Activated naive CD8-positive, alpha-beta T cell treated with anti-CD3 and anti-CD28 coated beads, Interleukin-2, amount 50 U/mL, for 16 hours (primary cell): ENCODE measurements at regions not wholly inside any gene's neighbourhood (a gene's known extent, or its start where the extent isn't known, plus 50 kb on each side); places are given as distances from the start of the nearest gene placed in this dataset.

Experiments
- DNase-seq: peaks from one replicate; pipeline ENCODE4 v3.0.0-alpha.2; 2020; ENCODE audit warnings: low read depth, low spot score

GRCh38 chr2:239500574-239501550 lies 100.0 kb upstream of the HDAC4 start:
- DNase-seq = no peak

GRCh38 chr2:239499726-239500573 lies 99.1 kb upstream of the HDAC4 start:
- no peak for DNase-seq

- no peak for DNase-seq
These were observed 98.3 kb upstream of the HDAC4 start for GRCh38 chr2:239498981-239499634.

- no peak for DNase-seq
These were observed 97.8 kb upstream of the HDAC4 start for GRCh38 chr2:239498576-239498975.

GRCh38 chr2:239496700-239497099 lies 95.9 kb upstream of the HDAC4 start:
- no peak for DNase-seq

- DNase-seq = no peak
These were observed 95.0 kb upstream of the HDAC4 start for GRCh38 chr2:239495791-239496233.

GRCh38 chr2:239495175-239495574 lies 94.4 kb upstream of the HDAC4 start:
- no peak for DNase-seq

GRCh38 chr2:239494578-239494977 lies 93.8 kb upstream of the HDAC4 start:
- DNase-seq = no peak

- no peak for DNase-seq
These were observed 88.7 kb upstream of the HDAC4 start for GRCh38 chr2:239489481-239489880.

GRCh38 chr2:239488125-239488524 lies 87.3 kb upstream of the HDAC4 start:
- no peak for DNase-seq

GRCh38 chr2:239487272-239487671 lies 86.5 kb upstream of the HDAC4 start:
- no peak for DNase-seq

GRCh38 chr2:239485622-239486021 lies 84.8 kb upstream of the HDAC4 start:
- no peak for DNase-seq

GRCh38 chr2:239484571-239485355 lies 83.9 kb upstream of the HDAC4 start:
- no peak for DNase-seq

GRCh38 chr2:239482778-239483712 lies 82.2 kb upstream of the HDAC4 start:
- no peak for DNase-seq

GRCh38 chr2:239479471-239479870 lies 78.7 kb upstream of the HDAC4 start:
- no peak for DNase-seq

- no peak for DNase-seq
These were observed 76.8 kb upstream of the HDAC4 start for GRCh38 chr2:239477591-239477990.

- DNase-seq = no peak
These were observed 76.2 kb upstream of the HDAC4 start for GRCh38 chr2:239476757-239477585.

GRCh38 chr2:239476029-239476756 lies 75.4 kb upstream of the HDAC4 start:
- no peak for DNase-seq
